ENCODE measurements at regions not wholly inside any gene's neighbourhood (a gene's known extent, or its start where the extent isn't known, plus 50 kb on each side); places are given as distances from the start of the nearest gene placed in this dataset.
A peak's percentile ranks its signal among the peaks of the same experiment; 100 is the strongest.
"Not testable (repeated sequence)": the region's sequence is repeated elsewhere in the genome, so short reads cannot be mapped to it uniquely, and the experiment has no call there.

GRCh38 chrX:35625714-35626113, 172.4 kb upstream of the MAGEB16 start:
- DNase-seq: no peak

- no peak for DNase-seq
Measured at GRCh38 chrX:35626124-35626523, 172.0 kb upstream of the MAGEB16 start.

GRCh38 chrX:35635971-35636370, 162.2 kb upstream of the MAGEB16 start:
- not testable (repeated sequence) for DNase-seq

- no peak for DNase-seq
Measured at GRCh38 chrX:35664833-35665232, 133.3 kb upstream of the MAGEB16 start.

GRCh38 chrX:35665311-35665710, 132.8 kb upstream of the MAGEB16 start:
- DNase-seq: no peak

- no peak for DNase-seq
Measured at GRCh38 chrX:35670889-35671288, 127.3 kb upstream of the MAGEB16 start.

- DNase-seq: no peak
Measured at GRCh38 chrX:35675151-35675550, 123.0 kb upstream of the MAGEB16 start.

- no peak for DNase-seq
Measured at GRCh38 chrX:35680940-35681346, 117.2 kb upstream of the MAGEB16 start.

- DNase-seq: no peak
Measured at GRCh38 chrX:35682476-35682875, 115.7 kb upstream of the MAGEB16 start.

- no peak for DNase-seq
Measured at GRCh38 chrX:35696760-35697234, 101.3 kb upstream of the MAGEB16 start.

GRCh38 chrX:35699642-35700041, 98.5 kb upstream of the MAGEB16 start:
- DNase-seq: no peak

- no peak for DNase-seq
Measured at GRCh38 chrX:35700121-35700520, 98.0 kb upstream of the MAGEB16 start.

GRCh38 chrX:35711281-35711680, 86.9 kb upstream of the MAGEB16 start:
- DNase-seq: no peak

- DNase-seq: peak in 1 of 2 experiments; percentile 5
Measured at GRCh38 chrX:35722128-35722527, 76.0 kb upstream of the MAGEB16 start.

- peak in 1 of 2 experiments; percentile 25 for DNase-seq
Measured at GRCh38 chrX:35726176-35726575, 72.0 kb upstream of the MAGEB16 start.

- no peak for DNase-seq
Measured at GRCh38 chrX:35728481-35728880, 69.7 kb upstream of the MAGEB16 start.

GRCh38 chrX:35733879-35734278, 64.3 kb upstream of the MAGEB16 start:
- no peak for DNase-seq

GRCh38 chrX:35741142-35741541, 57.0 kb upstream of the MAGEB16 start:
- no peak for DNase-seq

- no peak for DNase-seq
Measured at GRCh38 chrX:35743331-35743730, 54.8 kb upstream of the MAGEB16 start.
